ENCODE measurements at regions not wholly inside any gene's neighbourhood (a gene's known extent, or its start where the extent isn't known, plus 50 kb on each side); places are given as distances from the start of the nearest gene placed in this dataset.

DNA sequence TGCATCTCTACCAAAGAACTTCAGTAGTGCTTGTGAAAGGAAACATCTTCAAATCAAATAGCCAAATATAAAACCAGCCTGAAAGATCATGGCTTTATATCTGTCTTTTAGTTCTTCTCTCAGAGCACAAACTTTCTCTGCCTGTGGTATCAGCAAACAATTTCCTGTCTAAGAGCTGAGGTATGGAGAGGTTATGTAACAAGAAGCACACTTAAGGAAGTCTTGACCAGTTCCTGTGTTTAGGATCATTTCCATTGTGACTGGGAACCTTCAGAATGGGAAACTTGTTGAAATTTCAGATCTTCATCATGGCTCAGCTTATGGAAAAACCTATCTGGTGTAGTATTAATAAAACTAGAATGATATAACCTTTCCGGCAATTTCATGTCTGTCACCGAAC is 148.8 kb downstream of the MBL2 start:
- TF ChIP-seq CTCF (conservative IDR thresholded peaks at IDR 0.05) (no peak), ZFX (IDR thresholded peaks at IDR 0.05) (no peak)

Data from C4-2B (cell line).